ENCODE measurements at regions not wholly inside any gene's neighbourhood (a gene's known extent, or its start where the extent isn't known, plus 50 kb on each side); places are given as distances from the start of the nearest gene placed in this dataset.

GRCh38 chr2:51484605-51485004 lies 452.7 kb upstream of the NRXN1 start:
- dilution Hi-C loops (cut with MboI; ENCODE audit: extremely low pct_ligation_motif_present, low sequenced_read_pairs): no loop called here
- H3K27me3 ChIP-seq (ENCODE audit: control insufficient read depth, extremely low read depth, insufficient read depth, low read length): no peaks in the 10 kb centered on the region
- FAIRE-seq: no peak

GRCh38 chr2:51483720-51484119 lies 451.8 kb upstream of the NRXN1 start:
- FAIRE-seq (no peak), DNase-seq (ENCODE audit: low read depth, low spot score) (no peak)
- Histone ChIP-seq H3K4me3 (ENCODE audit: control insufficient read depth in 2 of 3, extremely low read depth in 1 of 3, insufficient read depth in 2 of 3, low read depth in 1 of 3, low read length in 3 of 3) (no peak overlapping the region), H3K9ac (ENCODE audit: control insufficient read depth, extremely low read depth, insufficient read depth, low read length) (no peak overlapping the region), H3K4me1 (ENCODE audit: control insufficient read depth, extremely low read depth, insufficient read depth, low read length) (no peaks in the 10 kb centered on the region), H3K9me3 (ENCODE audit: control insufficient read depth, low read depth, low read length) (no peaks in the 10 kb centered on the region), H3K4me2 (ENCODE audit: control insufficient read depth, extremely low read depth, insufficient read depth, low read depth, low read length) (no peak overlapping the region), H3K36me3 (ENCODE audit: control insufficient read depth in 2 of 2, extremely low read depth in 1 of 2, insufficient read depth in 2 of 2, low read length in 2 of 2) (no peaks in the 10 kb centered on the region), H3K27ac (ENCODE audit: control insufficient read depth, insufficient read depth, low read length) (no peak overlapping the region), H3K27me3 (ENCODE audit: control insufficient read depth, extremely low read depth, insufficient read depth, low read length) (no peaks in the 10 kb centered on the region), H3K9me1 (ENCODE audit: control insufficient read depth, extremely low read depth, insufficient read depth, low read length) (no peaks in the 10 kb centered on the region), H3K79me2 (ENCODE audit: control insufficient read depth, insufficient read depth, low read length) (no peaks in the 10 kb centered on the region), H4K20me1 (ENCODE audit: control insufficient read depth, extremely low read depth, insufficient read depth, low read length) (no peaks in the 10 kb centered on the region), H2AFZ (ENCODE audit: control insufficient read depth, low read length) (no peak overlapping the region)
- TF ChIP-seq EZH2 (IDR thresholded peaks at IDR 0.05; ENCODE audit: low read length): no peak
- TF ChIP-seq CTCF (optimal IDR thresholded peaks at IDR 0.05 in 1 of 3, IDR thresholded peaks at IDR 0.05 in 1 of 3, conservative IDR thresholded peaks at IDR 0.05 in 1 of 3; ENCODE audit: extremely low read depth in 1 of 3, insufficient read depth in 2 of 3, low read length in 3 of 3): no peak
- dilution Hi-C loops (cut with MboI; ENCODE audit: extremely low pct_ligation_motif_present, low sequenced_read_pairs): no loop called here

More at GRCh38 chr2:51484605-51485004, 452.7 kb upstream of the NRXN1 start:
- no peak overlapping the region for H3K27ac ChIP-seq (ENCODE audit: control insufficient read depth, insufficient read depth, low read length)
- no peaks in the 10 kb centered on the region for H3K4me1 ChIP-seq (ENCODE audit: control insufficient read depth, extremely low read depth, insufficient read depth, low read length)
- H3K9me1 ChIP-seq (ENCODE audit: control insufficient read depth, extremely low read depth, insufficient read depth, low read length): no peaks in the 10 kb centered on the region
- no peaks in the 10 kb centered on the region for H3K79me2 ChIP-seq (ENCODE audit: control insufficient read depth, insufficient read depth, low read length)
- no peak overlapping the region for H3K4me2 ChIP-seq (ENCODE audit: control insufficient read depth, extremely low read depth, insufficient read depth, low read depth, low read length)
- no peaks in the 10 kb centered on the region for H4K20me1 ChIP-seq (ENCODE audit: control insufficient read depth, extremely low read depth, insufficient read depth, low read length)
- H3K4me3 ChIP-seq (ENCODE audit: control insufficient read depth in 2 of 3, extremely low read depth in 1 of 3, insufficient read depth in 2 of 3, low read depth in 1 of 3, low read length in 3 of 3): no peak overlapping the region
- TF ChIP-seq CTCF (optimal IDR thresholded peaks at IDR 0.05 in 1 of 3, IDR thresholded peaks at IDR 0.05 in 1 of 3, conservative IDR thresholded peaks at IDR 0.05 in 1 of 3; ENCODE audit: extremely low read depth in 1 of 3, insufficient read depth in 2 of 3, low read length in 3 of 3) (no peak), EZH2 (IDR thresholded peaks at IDR 0.05; ENCODE audit: low read length) (no peak)
- no peaks in the 10 kb centered on the region for H3K36me3 ChIP-seq (ENCODE audit: control insufficient read depth in 2 of 2, extremely low read depth in 1 of 2, insufficient read depth in 2 of 2, low read length in 2 of 2)
- H3K9ac ChIP-seq (ENCODE audit: control insufficient read depth, extremely low read depth, insufficient read depth, low read length): no peak overlapping the region
- H2AFZ ChIP-seq (ENCODE audit: control insufficient read depth, low read length): no peak overlapping the region
- H3K9me3 ChIP-seq (ENCODE audit: control insufficient read depth, low read depth, low read length): no peaks in the 10 kb centered on the region
- no peak for DNase-seq (ENCODE audit: low read depth, low spot score)
